Right lobe of liver (tissue), 6 donors: ENCODE measurements at regions not wholly inside any gene's neighbourhood (a gene's known extent, or its start where the extent isn't known, plus 50 kb on each side); places are given as distances from the start of the nearest gene placed in this dataset.

Experiments used
- ATAC-seq, 4 donors: fragments of 200-7000 bp; cut with Tn5 transposase; one replicate each; pipeline ENCODE4 v1.9.1; 2020; ENCODE audit warnings: mild to moderate bottlenecking in 4 of 4, moderate library complexity in 4 of 4
- DNase-seq, 3 donors: peaks; one replicate each; pipeline ENCODE4 v3.0.0-alpha.2; 2020
- H3K27ac ChIP-seq, 3 donors: fragments of 200-600 bp; one replicate each; pipeline ENCODE4 v1.8.0; 2022
- H3K27me3 ChIP-seq, 2 donors: fragments of 200-600 bp; one replicate each; pipeline ENCODE4 v1.8.0; 2022
- H3K36me3 ChIP-seq, 4 donors: fragments of 200-600 bp; sonication (generic) in 1 of 4; one replicate each; pipeline versions ENCODE4 v1.5.1 to v1.8.0; 2017 to 2022; ENCODE audit warnings: control low read depth in 1 of 4
- H3K4me1 ChIP-seq, 4 donors: fragments of 200-600 bp; sonication (generic) in 1 of 4; one replicate each; pipeline versions ENCODE4 v1.5.1 to v1.8.0; 2017 to 2022; ENCODE audit warnings: control low read depth in 1 of 4
- H3K4me3 ChIP-seq, 3 donors: fragments of 200-600 bp; one replicate each; pipeline ENCODE4 v1.8.0; 2022
- H3K9me3 ChIP-seq, 4 donors: fragments of 200-600 bp; sonication (generic) in 1 of 4; one replicate each; pipeline versions ENCODE4 v1.5.1 to v1.8.0; 2017 to 2022; ENCODE audit warnings: control low read depth in 1 of 4
- CTCF ChIP-seq, 4 donors: fragments of 200-600 bp in 3 of 4; fragments of 450-650 bp in 1 of 4; IDR thresholded peaks; one replicate each; pipeline versions ENCODE4 v1.5.1 to v1.8.0; 2016 to 2022; ENCODE audit warnings: antibody characterized with exemption in 4 of 4, mild to moderate bottlenecking in 2 of 4
- POLR2A ChIP-seq: fragments of 450-650 bp; IDR thresholded peaks from one replicate; pipeline ENCODE4 v1.6.1; 2017; ENCODE audit warnings: antibody characterized with exemption, mild to moderate bottlenecking
- WGBS: methylation state at CpG from one replicate; pipeline ENCODE4 v1.1.6; 2018; ENCODE audit warnings: low coverage, low lambda C conversion rate; ENCODE audit not compliant: insufficient coverage; ENCODE audit errors: missing lambda C conversion rate; 5-methylcytosine and 5-hydroxymethylcytosine counted together
- intact Hi-C, 2 donors: fragments of 100-400 bp; cut with DNase I; formaldehyde crosslinking; loops; one replicate each; pipeline versions ENCODE4 v1.11.2 to v1.14.1; 2022
- donor health status: DM: no; HTN: yes; CAD: no.
- donor health status: DM: no; HTN: no; CAD: no.
- donor health status: DM: no; HTN: no; CAD: no.
- donor health status: DM: no; HTN: yes; CAD: no.
- donor health status: DM: no; HTN: yes; CAD: no.

DNA sequence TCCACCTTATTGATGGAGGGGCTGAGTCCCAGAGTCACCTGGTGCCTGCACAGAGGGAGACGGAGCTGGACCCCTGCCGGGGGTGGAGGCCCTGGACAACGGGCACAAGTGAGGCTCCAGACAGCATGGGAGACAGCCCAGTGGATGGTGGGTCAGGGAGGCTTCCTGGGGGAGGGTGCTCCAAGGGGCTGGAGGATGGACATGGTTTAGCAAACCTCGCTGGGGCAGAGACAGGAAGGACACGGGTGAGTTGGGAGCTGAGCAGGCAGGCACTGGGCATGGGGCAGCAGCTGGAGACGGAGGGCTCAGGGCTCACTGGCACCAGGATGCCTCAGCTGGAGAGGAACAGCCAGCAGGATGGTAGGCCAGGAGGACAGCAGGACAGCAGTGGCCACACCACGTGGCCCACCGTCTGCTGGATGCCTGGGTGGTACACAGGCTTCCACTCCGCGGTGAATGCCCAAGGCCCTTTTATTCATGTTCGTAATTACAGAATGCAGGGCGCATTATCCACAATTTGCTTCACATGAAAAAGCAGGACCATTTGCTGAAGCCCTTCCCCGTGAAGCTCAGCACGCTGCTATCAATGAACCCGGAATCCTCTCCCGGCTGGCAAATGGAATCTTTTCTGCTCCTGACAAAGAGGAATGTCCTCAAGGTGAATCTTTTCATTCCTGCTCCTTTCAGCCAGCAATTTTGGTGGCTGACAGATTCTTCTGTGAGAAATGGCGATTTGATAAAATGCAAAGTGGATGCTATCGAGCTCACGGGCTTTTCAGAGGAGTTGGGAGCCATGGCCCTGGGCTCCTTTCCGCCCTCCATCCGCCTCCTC lies 138.1 kb upstream of the C14orf180 start:
- WGBS: 57% methylated on average over 10 of the region's 21 CpGs
- no peak for ATAC-seq
- no peak overlapping the region for H3K27ac ChIP-seq
- H3K9me3 ChIP-seq: no peaks in the 10 kb centered on the region
- intact Hi-C loops: no loop called here
- no peaks in the 10 kb centered on the region for H3K36me3 ChIP-seq
- TF ChIP-seq CTCF (IDR thresholded peaks at IDR 0.05) (no peak), POLR2A (no peak)
- no peaks in the 10 kb centered on the region for H3K4me1 ChIP-seq
- no peaks in the 10 kb centered on the region for H3K27me3 ChIP-seq
- DNase-seq: peak in 1 of 3 donors; percentile 40
- H3K4me3 ChIP-seq: no peak overlapping the region

- Histone ChIP-seq H3K27me3 (no peaks in the 10 kb centered on the region), H3K4me1 (no peaks in the 10 kb centered on the region), H3K27ac (no peak overlapping the region), H3K9me3 (no peaks in the 10 kb centered on the region), H3K4me3 (no peak overlapping the region), H3K36me3 (no peaks in the 10 kb centered on the region)
- WGBS: 44% methylated on average over 4 of the region's 19 CpGs
- DNase-seq: peak in 1 of 3 donors; percentile 37
- TF ChIP-seq CTCF (IDR thresholded peaks at IDR 0.05) (no peak), POLR2A (no peak)
- intact Hi-C loops: no loop called here
- no peak for ATAC-seq
Observed at GRCh38 chr14:104442107-104442551, 137.4 kb upstream of the C14orf180 start.

DNA sequence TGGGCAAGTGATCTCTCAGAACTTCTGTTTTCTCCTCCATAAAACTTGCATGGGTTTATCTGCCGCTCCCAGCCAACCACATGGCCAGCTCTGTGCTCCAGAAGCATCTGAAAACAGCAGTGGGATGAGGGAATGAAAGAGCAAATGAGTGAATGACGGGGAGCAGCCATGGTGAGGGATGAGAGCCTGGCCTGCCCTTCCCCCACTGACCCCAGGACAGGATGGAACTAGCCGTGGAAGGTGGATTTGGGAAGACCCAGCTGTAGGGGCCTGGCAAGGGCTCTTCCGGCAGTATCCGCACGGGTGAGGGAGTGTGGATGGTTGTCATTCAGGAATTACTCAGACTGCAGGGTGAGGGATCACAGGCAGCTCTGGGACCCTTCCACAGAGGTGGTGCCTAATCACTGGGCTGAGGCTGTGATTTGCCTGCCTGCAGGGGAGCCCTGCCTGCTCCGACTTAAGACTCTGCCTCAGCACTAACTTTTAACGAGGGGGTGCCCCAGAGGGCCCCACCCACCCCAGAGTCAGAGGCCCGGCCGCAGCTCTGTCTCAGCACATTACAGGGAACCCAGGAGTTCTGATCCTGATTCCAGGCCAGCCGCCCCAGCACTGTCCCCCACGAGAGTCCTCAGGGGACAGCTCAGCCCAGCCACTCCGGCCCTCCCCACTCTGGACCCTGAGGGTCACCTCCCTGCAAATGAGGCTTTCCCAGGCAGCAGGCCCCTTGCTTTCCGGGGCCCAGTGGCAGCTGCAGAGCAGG lies 136.8 kb upstream of the C14orf180 start:
- ATAC-seq (peak in 1 of 4 donors; percentile 21), DNase-seq (peak in 2 of 3 donors; percentile 15 to 43)
- Histone ChIP-seq H3K9me3 (no peaks in the 10 kb centered on the region), H3K36me3 (no peaks in the 10 kb centered on the region), H3K27me3 (no peaks in the 10 kb centered on the region), H3K27ac (no peak overlapping the region), H3K4me1 (no peaks in the 10 kb centered on the region), H3K4me3 (no peak overlapping the region)
- TF ChIP-seq CTCF (IDR thresholded peaks at IDR 0.05) (no peak), POLR2A (no peak)
- WGBS: 20% methylated on average over 1 of the region's 14 CpGs
- intact Hi-C loops: no loop called here

DNA sequence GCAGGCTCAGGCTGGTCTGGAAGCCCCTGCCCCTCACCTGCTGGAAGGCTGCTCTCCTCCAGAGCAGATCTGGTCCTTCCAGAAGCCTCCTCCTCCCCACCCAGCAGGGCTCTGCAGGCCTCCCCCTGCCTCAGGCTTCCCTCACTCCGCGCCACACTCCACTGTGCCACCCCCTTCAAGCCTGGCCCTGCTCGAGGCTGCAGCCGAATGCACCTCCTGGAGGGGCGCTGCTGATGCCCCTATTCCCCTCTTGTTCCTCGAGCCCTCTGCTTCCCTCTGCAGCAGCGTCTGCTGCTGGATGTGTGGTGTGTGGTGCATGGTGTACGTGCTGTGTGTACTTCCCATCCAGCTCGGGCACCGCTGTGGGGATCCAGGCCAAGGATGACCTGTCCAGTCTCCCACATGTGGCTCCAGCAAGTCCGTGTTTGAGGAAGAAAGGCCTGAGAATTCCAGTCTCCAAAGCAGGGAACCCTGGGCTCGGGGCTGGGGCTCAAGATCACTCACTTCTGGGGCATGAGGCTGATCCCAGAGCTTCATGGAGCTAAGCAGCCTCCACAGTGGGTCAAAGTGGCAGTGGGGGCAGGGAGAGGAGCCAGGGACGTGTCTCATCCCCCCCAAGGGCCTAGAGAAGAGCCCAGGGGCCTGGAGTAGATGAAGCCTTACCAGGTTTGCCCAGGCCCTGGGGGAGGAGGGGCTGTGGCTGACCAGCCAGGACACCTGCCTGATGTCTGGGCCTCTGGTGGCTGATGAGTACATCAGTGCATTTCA lies 136.0 kb upstream of the C14orf180 start:
- Histone ChIP-seq H3K27ac (no peak overlapping the region), H3K27me3 (no peaks in the 10 kb centered on the region), H3K9me3 (no peaks in the 10 kb centered on the region), H3K4me1 (no peaks in the 10 kb centered on the region), H3K4me3 (no peak overlapping the region), H3K36me3 (no peaks in the 10 kb centered on the region)
- intact Hi-C loops: no loop called here
- DNase-seq: peak; percentile 22 to 39 (median 31)
- WGBS: 59% methylated on average over 5 of the region's 13 CpGs
- peak in 1 of 4 donors; percentile 11 for ATAC-seq
- no peak for TF ChIP-seq POLR2A
- no peak for TF ChIP-seq CTCF (IDR thresholded peaks at IDR 0.05)
